ENCODE measurements at regions not wholly inside any gene's neighbourhood (a gene's known extent, or its start where the extent isn't known, plus 50 kb on each side); places are given as distances from the start of the nearest gene placed in this dataset.
A peak's percentile ranks its signal among the peaks of the same experiment; 100 is the strongest.
"Not testable (repeated sequence)": the region's sequence is repeated elsewhere in the genome, so short reads cannot be mapped to it uniquely, and the experiment has no call there.

GRCh38 chr11:67803519-67803918, 129.1 kb upstream of the ALDH3B2 start:
- H3K27me3 ChIP-seq (ENCODE audit: control insufficient read depth, insufficient read depth, low read length); H3K9me3 ChIP-seq (ENCODE audit: control insufficient read depth, insufficient read depth, low read length); DNase-seq (ENCODE audit: low read depth, low spot score); H3K4me3 ChIP-seq (ENCODE audit: low read depth, low read length); CTCF ChIA-PET; H3K27ac ChIP-seq (ENCODE audit: low read depth, low read length); POLR2A ChIA-PET: not testable (repeated sequence)

DNA sequence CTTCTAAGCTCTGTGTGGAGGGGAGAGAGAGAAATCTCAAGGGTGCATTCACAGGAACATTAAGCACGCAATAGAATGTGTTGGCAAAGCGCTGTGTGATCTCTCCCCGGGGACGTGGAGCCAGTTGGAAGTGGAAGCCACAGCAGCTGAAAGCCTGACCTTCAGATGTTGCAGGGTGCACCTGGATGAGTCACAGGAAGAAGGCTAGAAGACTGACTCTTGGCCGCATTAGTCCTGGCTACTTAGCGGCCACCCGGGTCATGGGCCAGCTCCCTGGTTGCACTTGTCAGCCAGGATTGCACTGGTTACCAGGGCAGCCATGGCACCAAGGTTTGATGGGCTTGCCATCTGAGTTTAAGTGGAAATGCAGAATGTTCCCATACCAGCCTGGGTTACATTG, 128.6 kb upstream of the ALDH3B2 start:
- POLR2A ChIA-PET; H3K27ac ChIP-seq (ENCODE audit: low read depth, low read length); CTCF ChIA-PET: not testable (repeated sequence)

GRCh38 chr11:67802623-67803022, 128.2 kb upstream of the ALDH3B2 start:
- H3K9me3 ChIP-seq (ENCODE audit: control insufficient read depth, insufficient read depth, low read length); H3K27me3 ChIP-seq (ENCODE audit: control insufficient read depth, insufficient read depth, low read length); DNase-seq (ENCODE audit: low read depth, low spot score); POLR2A ChIA-PET; H3K27ac ChIP-seq (ENCODE audit: low read depth, low read length); H3K4me3 ChIP-seq (ENCODE audit: low read depth, low read length); CTCF ChIA-PET: not testable (repeated sequence)

More for the DNA sequence above, 128.6 kb upstream of the ALDH3B2 start:
- DNase-seq (ENCODE audit: low read depth, low spot score); H3K27me3 ChIP-seq (ENCODE audit: control insufficient read depth, insufficient read depth, low read length); H3K4me3 ChIP-seq (ENCODE audit: low read depth, low read length); H3K9me3 ChIP-seq (ENCODE audit: control insufficient read depth, insufficient read depth, low read length): not testable (repeated sequence)

DNA sequence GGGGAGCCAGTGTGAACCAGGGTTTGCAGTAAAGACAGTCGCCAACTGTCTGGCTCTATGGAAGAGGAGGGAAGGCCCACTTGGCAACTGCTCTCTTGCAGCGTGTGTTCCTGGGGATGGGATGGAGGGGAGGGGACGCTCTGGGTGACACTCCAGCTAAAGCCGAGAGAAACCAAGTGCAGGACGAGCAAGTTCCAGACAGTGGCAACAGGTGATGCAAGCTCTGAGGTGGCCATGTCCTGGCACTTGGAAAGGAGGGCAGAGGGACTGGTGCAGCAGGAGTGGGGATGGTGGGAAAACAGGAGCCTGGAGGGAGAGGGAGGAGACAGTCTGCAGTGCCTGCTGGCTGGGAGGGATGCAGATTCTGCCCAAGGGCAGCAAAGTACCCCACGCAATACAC, 127.0 kb upstream of the ALDH3B2 start:
- POLR2A ChIA-PET; H3K27ac ChIP-seq (ENCODE audit: low read depth, low read length); H3K4me3 ChIP-seq (ENCODE audit: low read depth, low read length); H3K9me3 ChIP-seq (ENCODE audit: control insufficient read depth, insufficient read depth, low read length); DNase-seq (ENCODE audit: low read depth, low spot score); CTCF ChIA-PET; H3K27me3 ChIP-seq (ENCODE audit: control insufficient read depth, insufficient read depth, low read length): not testable (repeated sequence)

GRCh38 chr11:67800591-67800990, 126.2 kb upstream of the ALDH3B2 start:
- POLR2A ChIA-PET; H3K9me3 ChIP-seq (ENCODE audit: control insufficient read depth, insufficient read depth, low read length); DNase-seq (ENCODE audit: low read depth, low spot score); H3K27me3 ChIP-seq (ENCODE audit: control insufficient read depth, insufficient read depth, low read length); H3K4me3 ChIP-seq (ENCODE audit: low read depth, low read length); CTCF ChIA-PET; H3K27ac ChIP-seq (ENCODE audit: low read depth, low read length): not testable (repeated sequence)

- POLR2A ChIA-PET; H3K27me3 ChIP-seq (ENCODE audit: control insufficient read depth, insufficient read depth, low read length); CTCF ChIA-PET; H3K9me3 ChIP-seq (ENCODE audit: control insufficient read depth, insufficient read depth, low read length); H3K27ac ChIP-seq (ENCODE audit: low read depth, low read length); DNase-seq (ENCODE audit: low read depth, low spot score); H3K4me3 ChIP-seq (ENCODE audit: low read depth, low read length): not testable (repeated sequence)
- peak; percentile 43 for TF ChIP-seq CTCF (IDR thresholded peaks at IDR 0.05; ENCODE audit: low read depth, low read length)
Measured at GRCh38 chr11:67799808-67800207, 125.4 kb upstream of the ALDH3B2 start.

- DNase-seq (ENCODE audit: low read depth, low spot score); CTCF ChIA-PET; H3K27ac ChIP-seq (ENCODE audit: low read depth, low read length); POLR2A ChIA-PET; H3K27me3 ChIP-seq (ENCODE audit: control insufficient read depth, insufficient read depth, low read length); H3K9me3 ChIP-seq (ENCODE audit: control insufficient read depth, insufficient read depth, low read length); H3K4me3 ChIP-seq (ENCODE audit: low read depth, low read length): not testable (repeated sequence)
Measured at GRCh38 chr11:67797726-67798521, 123.5 kb upstream of the ALDH3B2 start.

DNA sequence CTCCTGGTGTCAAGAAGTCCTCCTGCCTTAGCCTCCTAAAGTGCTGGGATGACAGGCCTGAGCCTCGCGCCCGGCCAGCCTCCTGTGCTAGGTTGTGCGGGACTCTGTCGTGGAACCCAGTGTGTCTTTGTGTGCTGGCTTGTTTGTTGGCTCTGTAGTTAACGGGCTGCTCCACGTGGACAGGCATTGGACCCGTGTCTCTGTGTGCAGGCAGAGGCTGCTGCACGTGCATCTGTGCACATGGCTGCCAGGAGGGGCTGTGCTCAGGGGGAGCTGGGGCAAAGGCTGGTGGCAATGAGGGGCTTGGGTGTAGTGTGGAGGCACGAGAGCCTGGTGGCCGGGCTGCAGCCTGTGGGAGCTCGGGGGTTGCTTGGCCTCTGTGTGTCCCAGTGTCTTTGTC, 121.3 kb upstream of the ALDH3B2 start:
- TF ChIP-seq CTCF (IDR thresholded peaks at IDR 0.05; ENCODE audit: low read depth, low read length): no peak
- POLR2A ChIA-PET: no interaction called here
- H3K9me3 ChIP-seq (ENCODE audit: control insufficient read depth, insufficient read depth, low read length): no peaks in the 10 kb centered on the region
- no peak overlapping the region for H3K4me3 ChIP-seq (ENCODE audit: low read depth, low read length)
- no peak overlapping the region for H3K27ac ChIP-seq (ENCODE audit: low read depth, low read length)
- no peak for DNase-seq (ENCODE audit: low read depth, low spot score)
- CTCF ChIA-PET: no interaction called here
- no peaks in the 10 kb centered on the region for H3K27me3 ChIP-seq (ENCODE audit: control insufficient read depth, insufficient read depth, low read length)

DNA sequence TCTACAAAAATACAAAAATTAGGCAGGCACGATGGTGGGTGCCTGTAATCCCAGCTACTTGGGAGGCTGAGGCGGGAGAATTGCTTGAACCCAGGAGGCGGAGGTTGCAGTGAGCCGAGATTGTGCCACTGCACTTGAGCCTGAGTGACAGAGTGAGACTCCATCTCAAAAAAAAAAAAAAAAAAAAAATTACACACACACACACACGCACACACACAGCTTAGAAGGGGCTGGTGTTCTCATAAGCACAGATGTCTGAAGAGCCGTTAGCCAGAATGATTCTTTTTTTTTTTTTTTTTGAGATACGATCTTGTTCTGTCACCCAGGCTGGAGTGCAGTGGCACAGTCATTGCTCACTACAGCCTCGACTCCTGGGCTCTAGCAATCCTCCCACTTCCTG, 119.3 kb upstream of the ALDH3B2 start:
- POLR2A ChIA-PET; H3K27ac ChIP-seq (ENCODE audit: low read depth, low read length); CTCF ChIA-PET; H3K4me3 ChIP-seq (ENCODE audit: low read depth, low read length); H3K27me3 ChIP-seq (ENCODE audit: control insufficient read depth, insufficient read depth, low read length); H3K9me3 ChIP-seq (ENCODE audit: control insufficient read depth, insufficient read depth, low read length); DNase-seq (ENCODE audit: low read depth, low spot score): not testable (repeated sequence)

All from AG04450 (cell line).